HEK293 (cell line): ENCODE measurements at regions not wholly inside any gene's neighbourhood (a gene's known extent, or its start where the extent isn't known, plus 50 kb on each side); places are given as distances from the start of the nearest gene placed in this dataset.

ENCODE experiments used
- MZF1 ChIP-seq: fragments of 450-650 bp; formaldehyde crosslinking; IDR thresholded peaks from 2 replicates; pipeline ENCODE4 v1.5.1; 2017; ENCODE audit warnings: missing biosample characterization, missing genetic modification characterization, borderline replicate concordance
- SP2 ChIP-seq: fragments of 450-650 bp; formaldehyde crosslinking; IDR thresholded peaks from 2 replicates; pipeline ENCODE4 v1.5.1; 2016; ENCODE audit warnings: missing biosample characterization, missing genetic modification characterization
- ZNF138 ChIP-seq: fragments of 450-650 bp; formaldehyde crosslinking; IDR thresholded peaks from 2 replicates; pipeline ENCODE4 v1.5.1; 2016; ENCODE audit warnings: missing biosample characterization, missing genetic modification characterization, borderline replicate concordance
- ZNF140 ChIP-seq: fragments of 450-650 bp; formaldehyde crosslinking; IDR thresholded peaks from 2 replicates; pipeline ENCODE4 v1.5.1; 2016; ENCODE audit warnings: missing biosample characterization, missing genetic modification characterization
- ZNF350 ChIP-seq: fragments of 450-650 bp; formaldehyde crosslinking; IDR thresholded peaks from 2 replicates; pipeline ENCODE4 v1.5.0; 2017; ENCODE audit warnings: missing biosample characterization, mild to moderate bottlenecking, missing genetic modification characterization
- ZNF623 ChIP-seq: fragments of 450-650 bp; formaldehyde crosslinking; IDR thresholded peaks from 2 replicates; pipeline ENCODE4 v1.5.1; 2016; ENCODE audit warnings: missing biosample characterization, missing genetic modification characterization
- ZNF626 ChIP-seq: fragments of 450-650 bp; sonication (Bioruptor Pico); formaldehyde crosslinking; IDR thresholded peaks from 2 replicates; pipeline ENCODE4 v1.5.1; 2018; ENCODE audit warnings: missing biosample characterization, missing genetic modification characterization, inconsistent platforms
- TF ChIP-seq, protein P1 (sequence below): fragments of 450-650 bp; formaldehyde crosslinking; IDR thresholded peaks from 2 replicates; pipeline ENCODE4 v1.5.1; 2016; ENCODE audit warnings: missing biosample characterization, missing genetic modification characterization
- TF ChIP-seq, protein P2 (sequence below): fragments of 450-650 bp; formaldehyde crosslinking; IDR thresholded peaks from 2 replicates; pipeline ENCODE4 v1.5.1; 2017; ENCODE audit warnings: missing biosample characterization, mild to moderate bottlenecking, missing genetic modification characterization, moderate library complexity
- TF ChIP-seq, protein P3 (sequence below): fragments of 450-650 bp; formaldehyde crosslinking; IDR thresholded peaks from 2 replicates; pipeline ENCODE4 v1.5.1; 2017; ENCODE audit warnings: missing biosample characterization, missing genetic modification characterization
- TF ChIP-seq, protein P4 (sequence below): fragments of 450-650 bp; formaldehyde crosslinking; IDR thresholded peaks from 2 replicates; pipeline ENCODE4 v1.5.1; 2016; ENCODE audit warnings: missing biosample characterization, missing genetic modification characterization
- TF ChIP-seq, protein P5 (sequence below): fragments of 450-650 bp; formaldehyde crosslinking; IDR thresholded peaks from 2 replicates; pipeline ENCODE4 v1.5.1; 2016; ENCODE audit warnings: missing biosample characterization, missing genetic modification characterization, low read depth

DNA sequence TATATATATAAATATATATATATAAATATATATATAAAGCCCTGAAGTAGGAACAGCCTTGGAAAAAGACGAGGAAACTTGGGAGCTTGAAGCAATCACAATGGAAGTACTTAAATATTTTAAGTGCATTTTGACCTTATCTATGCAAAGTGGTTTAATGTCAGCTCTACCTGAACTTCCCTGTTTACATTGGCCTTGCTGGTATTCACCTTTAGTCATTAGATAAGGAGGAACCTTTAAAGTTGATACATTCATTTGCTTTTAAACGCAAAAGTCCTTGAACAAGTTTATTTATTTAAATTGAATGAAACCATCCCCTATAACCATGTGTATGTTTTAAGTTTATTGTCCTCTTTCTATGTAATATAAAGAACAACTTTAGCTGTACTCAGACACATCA is 166.7 kb upstream of the ANKRD50 start:
- TF ChIP-seq, protein P1, sequence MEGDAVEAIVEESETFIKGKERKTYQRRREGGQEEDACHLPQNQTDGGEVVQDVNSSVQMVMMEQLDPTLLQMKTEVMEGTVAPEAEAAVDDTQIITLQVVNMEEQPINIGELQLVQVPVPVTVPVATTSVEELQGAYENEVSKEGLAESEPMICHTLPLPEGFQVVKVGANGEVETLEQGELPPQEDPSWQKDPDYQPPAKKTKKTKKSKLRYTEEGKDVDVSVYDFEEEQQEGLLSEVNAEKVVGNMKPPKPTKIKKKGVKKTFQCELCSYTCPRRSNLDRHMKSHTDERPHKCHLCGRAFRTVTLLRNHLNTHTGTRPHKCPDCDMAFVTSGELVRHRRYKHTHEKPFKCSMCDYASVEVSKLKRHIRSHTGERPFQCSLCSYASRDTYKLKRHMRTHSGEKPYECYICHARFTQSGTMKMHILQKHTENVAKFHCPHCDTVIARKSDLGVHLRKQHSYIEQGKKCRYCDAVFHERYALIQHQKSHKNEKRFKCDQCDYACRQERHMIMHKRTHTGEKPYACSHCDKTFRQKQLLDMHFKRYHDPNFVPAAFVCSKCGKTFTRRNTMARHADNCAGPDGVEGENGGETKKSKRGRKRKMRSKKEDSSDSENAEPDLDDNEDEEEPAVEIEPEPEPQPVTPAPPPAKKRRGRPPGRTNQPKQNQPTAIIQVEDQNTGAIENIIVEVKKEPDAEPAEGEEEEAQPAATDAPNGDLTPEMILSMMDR (tag by site-specific recombination): no peak
- TF ChIP-seq ZNF350 (no peak), MZF1 (tag by site-specific recombination) (no peak), ZNF626 (no peak), ZNF138 (no peak), SP2 (tag by site-specific recombination) (no peak), ZNF140 (tag by site-specific recombination) (no peak), ZNF623 (no peak)
- TF ChIP-seq, protein P2, sequence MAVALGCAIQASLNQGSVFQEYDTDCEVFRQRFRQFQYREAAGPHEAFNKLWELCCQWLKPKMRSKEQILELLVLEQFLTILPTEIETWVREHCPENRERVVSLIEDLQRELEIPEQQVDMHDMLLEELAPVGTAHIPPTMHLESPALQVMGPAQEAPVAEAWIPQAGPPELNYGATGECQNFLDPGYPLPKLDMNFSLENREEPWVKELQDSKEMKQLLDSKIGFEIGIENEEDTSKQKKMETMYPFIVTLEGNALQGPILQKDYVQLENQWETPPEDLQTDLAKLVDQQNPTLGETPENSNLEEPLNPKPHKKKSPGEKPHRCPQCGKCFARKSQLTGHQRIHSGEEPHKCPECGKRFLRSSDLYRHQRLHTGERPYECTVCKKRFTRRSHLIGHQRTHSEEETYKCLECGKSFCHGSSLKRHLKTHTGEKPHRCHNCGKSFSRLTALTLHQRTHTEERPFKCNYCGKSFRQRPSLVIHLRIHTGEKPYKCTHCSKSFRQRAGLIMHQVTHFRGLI (tag by site-specific recombination): no peak
- TF ChIP-seq, protein P3, sequence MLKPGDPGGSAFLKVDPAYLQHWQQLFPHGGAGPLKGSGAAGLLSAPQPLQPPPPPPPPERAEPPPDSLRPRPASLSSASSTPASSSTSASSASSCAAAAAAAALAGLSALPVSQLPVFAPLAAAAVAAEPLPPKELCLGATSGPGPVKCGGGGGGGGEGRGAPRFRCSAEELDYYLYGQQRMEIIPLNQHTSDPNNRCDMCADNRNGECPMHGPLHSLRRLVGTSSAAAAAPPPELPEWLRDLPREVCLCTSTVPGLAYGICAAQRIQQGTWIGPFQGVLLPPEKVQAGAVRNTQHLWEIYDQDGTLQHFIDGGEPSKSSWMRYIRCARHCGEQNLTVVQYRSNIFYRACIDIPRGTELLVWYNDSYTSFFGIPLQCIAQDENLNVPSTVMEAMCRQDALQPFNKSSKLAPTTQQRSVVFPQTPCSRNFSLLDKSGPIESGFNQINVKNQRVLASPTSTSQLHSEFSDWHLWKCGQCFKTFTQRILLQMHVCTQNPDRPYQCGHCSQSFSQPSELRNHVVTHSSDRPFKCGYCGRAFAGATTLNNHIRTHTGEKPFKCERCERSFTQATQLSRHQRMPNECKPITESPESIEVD: no peak
- TF ChIP-seq, protein P4, sequence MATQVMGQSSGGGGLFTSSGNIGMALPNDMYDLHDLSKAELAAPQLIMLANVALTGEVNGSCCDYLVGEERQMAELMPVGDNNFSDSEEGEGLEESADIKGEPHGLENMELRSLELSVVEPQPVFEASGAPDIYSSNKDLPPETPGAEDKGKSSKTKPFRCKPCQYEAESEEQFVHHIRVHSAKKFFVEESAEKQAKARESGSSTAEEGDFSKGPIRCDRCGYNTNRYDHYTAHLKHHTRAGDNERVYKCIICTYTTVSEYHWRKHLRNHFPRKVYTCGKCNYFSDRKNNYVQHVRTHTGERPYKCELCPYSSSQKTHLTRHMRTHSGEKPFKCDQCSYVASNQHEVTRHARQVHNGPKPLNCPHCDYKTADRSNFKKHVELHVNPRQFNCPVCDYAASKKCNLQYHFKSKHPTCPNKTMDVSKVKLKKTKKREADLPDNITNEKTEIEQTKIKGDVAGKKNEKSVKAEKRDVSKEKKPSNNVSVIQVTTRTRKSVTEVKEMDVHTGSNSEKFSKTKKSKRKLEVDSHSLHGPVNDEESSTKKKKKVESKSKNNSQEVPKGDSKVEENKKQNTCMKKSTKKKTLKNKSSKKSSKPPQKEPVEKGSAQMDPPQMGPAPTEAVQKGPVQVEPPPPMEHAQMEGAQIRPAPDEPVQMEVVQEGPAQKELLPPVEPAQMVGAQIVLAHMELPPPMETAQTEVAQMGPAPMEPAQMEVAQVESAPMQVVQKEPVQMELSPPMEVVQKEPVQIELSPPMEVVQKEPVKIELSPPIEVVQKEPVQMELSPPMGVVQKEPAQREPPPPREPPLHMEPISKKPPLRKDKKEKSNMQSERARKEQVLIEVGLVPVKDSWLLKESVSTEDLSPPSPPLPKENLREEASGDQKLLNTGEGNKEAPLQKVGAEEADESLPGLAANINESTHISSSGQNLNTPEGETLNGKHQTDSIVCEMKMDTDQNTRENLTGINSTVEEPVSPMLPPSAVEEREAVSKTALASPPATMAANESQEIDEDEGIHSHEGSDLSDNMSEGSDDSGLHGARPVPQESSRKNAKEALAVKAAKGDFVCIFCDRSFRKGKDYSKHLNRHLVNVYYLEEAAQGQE (tag by site-specific recombination): no peak
- TF ChIP-seq, protein P5, sequence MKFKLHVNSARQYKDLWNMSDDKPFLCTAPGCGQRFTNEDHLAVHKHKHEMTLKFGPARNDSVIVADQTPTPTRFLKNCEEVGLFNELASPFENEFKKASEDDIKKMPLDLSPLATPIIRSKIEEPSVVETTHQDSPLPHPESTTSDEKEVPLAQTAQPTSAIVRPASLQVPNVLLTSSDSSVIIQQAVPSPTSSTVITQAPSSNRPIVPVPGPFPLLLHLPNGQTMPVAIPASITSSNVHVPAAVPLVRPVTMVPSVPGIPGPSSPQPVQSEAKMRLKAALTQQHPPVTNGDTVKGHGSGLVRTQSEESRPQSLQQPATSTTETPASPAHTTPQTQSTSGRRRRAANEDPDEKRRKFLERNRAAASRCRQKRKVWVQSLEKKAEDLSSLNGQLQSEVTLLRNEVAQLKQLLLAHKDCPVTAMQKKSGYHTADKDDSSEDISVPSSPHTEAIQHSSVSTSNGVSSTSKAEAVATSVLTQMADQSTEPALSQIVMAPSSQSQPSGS (tag by site-specific recombination): no peak
